SK-N-SH (cell line): ENCODE measurements at regions not wholly inside any gene's neighbourhood (a gene's known extent, or its start where the extent isn't known, plus 50 kb on each side); places are given as distances from the start of the nearest gene placed in this dataset.
A peak's percentile ranks its signal among the peaks of the same experiment; 100 is the strongest.

Experiments
- CTCF ChIA-PET: fragments of 300-600, 350-600 bp; formaldehyde crosslinking; extraction: SDS; loops from one replicate; lab custom pipeline; 2021; lab: Yijun Ruan, JAX
- POLR2A ChIA-PET: fragments of 350-600 bp; sonication (Branson Sonifier 250); formaldehyde crosslinking; extraction: SDS; loops from one replicate; lab custom pipeline; 2020; ENCODE audit warnings: antibody characterized with exemption, inconsistent platforms; lab: Yijun Ruan, JAX
- DNase-seq: peaks from one replicate; pipeline ENCODE4 v3.0.0; 2012
- H2AFZ ChIP-seq: fragments of 200-600 bp; sonication (generic); 2 replicates; pipeline ENCODE4 v1.8.1; 2016; ENCODE audit warnings: antibody characterized with exemption, mild to moderate bottlenecking, low read depth
- H3F3A ChIP-seq: fragments of 200-600 bp; sonication (generic); replicated peaks from 2 replicates; pipeline ENCODE3; 2016; ENCODE audit warnings: antibody characterized with exemption, mild to moderate bottlenecking; ENCODE audit not compliant: insufficient read depth
- H3K27ac ChIP-seq, 2 experiments: fragments of 200-500 bp in 1 of 2; fragments of 200-600 bp in 1 of 2; sonication (Bioruptor generic) in 1 of 2; sonication (generic), shearing (Covaris generic) in 1 of 2; 2 replicates each; pipeline versions ENCODE4 v1.5.1 to v1.6.1; 2014 to 2016; ENCODE audit warnings: low read depth in 2 of 2, inconsistent platforms in 1 of 2, low read length in 1 of 2, mild to moderate bottlenecking in 1 of 2, mixed read lengths in 1 of 2
- H3K27me3 ChIP-seq: fragments of 200-600 bp; sonication (generic), shearing (Covaris generic); 2 replicates; pipeline ENCODE4 v1.6.1; 2016; ENCODE audit warnings: mixed run types; ENCODE audit not compliant: insufficient read depth
- H3K36me3 ChIP-seq, 2 experiments: fragments of 200-500 bp in 1 of 2; fragments of 200-600 bp in 1 of 2; sonication (Bioruptor generic) in 1 of 2; sonication (generic) in 1 of 2; replicated peaks in 1 of 2; 2 replicates each; pipeline versions ENCODE3 to v1.5.1; 2014 to 2016; ENCODE audit warnings: low read length in 1 of 2, mild to moderate bottlenecking in 1 of 2; ENCODE audit not compliant: insufficient read depth in 2 of 2, control insufficient read depth in 1 of 2
- H3K4me1 ChIP-seq, 2 experiments: fragments of 200-500 bp in 1 of 2; fragments of 200-600 bp in 1 of 2; sonication (Bioruptor generic) in 1 of 2; sonication (generic), shearing (Covaris generic) in 1 of 2; 2 replicates each; pipeline versions ENCODE4 v1.5.1 to v1.6.1; 2014 to 2016; ENCODE audit warnings: low read depth in 1 of 2, low read length in 1 of 2, mixed run types in 1 of 2; ENCODE audit not compliant: insufficient read depth in 2 of 2, control insufficient read depth in 1 of 2
- H3K4me2 ChIP-seq: fragments of 200-600 bp; sonication (generic), shearing (Covaris generic); 2 replicates; pipeline ENCODE4 v1.6.1; 2017; ENCODE audit warnings: mixed run types
- H3K4me3 ChIP-seq, 2 experiments: fragments of 200-500 bp in 1 of 2; fragments of 200-600 bp in 1 of 2; sonication (Bioruptor generic) in 1 of 2; sonication (generic), shearing (Covaris generic) in 1 of 2; 2 replicates each; pipeline versions ENCODE4 v1.5.1 to v1.8.1; 2014 to 2016; ENCODE audit warnings: low read depth in 2 of 2, inconsistent platforms in 1 of 2, low read length in 1 of 2, mild to moderate bottlenecking in 1 of 2, mixed read lengths in 1 of 2, moderate library complexity in 1 of 2
- H3K79me2 ChIP-seq: fragments of 200-600 bp; sonication (generic); 2 replicates; pipeline ENCODE4 v1.8.1; 2017; ENCODE audit warnings: mild to moderate bottlenecking; ENCODE audit not compliant: insufficient read depth
- H3K9ac ChIP-seq: fragments of 200-600 bp; sonication (generic); 2 replicates; pipeline ENCODE4 v1.6.1; 2017; ENCODE audit warnings: mixed run types
- H3K9me2 ChIP-seq: fragments of 200-600 bp; sonication (generic); 2 replicates; pipeline ENCODE4 v1.6.1; 2017; ENCODE audit warnings: mixed run types
- H3K9me3 ChIP-seq: fragments of 200-600 bp; sonication (generic); 2 replicates; pipeline ENCODE4 v1.6.1; 2017; ENCODE audit warnings: mixed run types, mild to moderate bottlenecking, moderate library complexity
- H4K20me1 ChIP-seq: fragments of 200-600 bp; sonication (generic); 2 replicates; pipeline ENCODE4 v1.6.1; 2017; ENCODE audit warnings: mild to moderate bottlenecking, mixed run types; ENCODE audit not compliant: insufficient read depth
- CHD2 ChIP-seq: fragments of 150-350 bp; IDR thresholded peaks from 2 replicates; pipeline ENCODE4 v1.6.1; 2018; ENCODE audit warnings: low read length; ENCODE audit not compliant: partially characterized antibody
- EP300 ChIP-seq, 2 experiments: IDR thresholded peaks; 2 replicates each; pipeline versions ENCODE4 v1.4.0 to v1.6.1; 2012; ENCODE audit warnings: borderline replicate concordance in 1 of 2, low read depth in 1 of 2, low read length in 1 of 2
- EZH2phosphoT487 ChIP-seq: fragments of 200-600 bp; sonication (generic); IDR thresholded peaks from 2 replicates; pipeline ENCODE4 v1.6.1; 2017; ENCODE audit warnings: low read depth, mixed run types, mild to moderate bottlenecking, antibody characterized with exemption, moderate library complexity, borderline replicate concordance
- FOSL2 ChIP-seq: IDR thresholded peaks from 2 replicates; pipeline ENCODE4 v1.4.0; 2012; ENCODE audit warnings: low read depth, mild to moderate bottlenecking, moderate library complexity, borderline replicate concordance
- FOXM1 ChIP-seq: IDR thresholded peaks from 2 replicates; pipeline ENCODE4 v1.4.0; 2012; ENCODE audit warnings: low read depth, mild to moderate bottlenecking
- GABPA ChIP-seq: IDR thresholded peaks from 2 replicates; pipeline ENCODE4 v1.4.0; 2012; ENCODE audit warnings: low read depth, mild to moderate bottlenecking
- MXI1 ChIP-seq: IDR thresholded peaks from 2 replicates; pipeline ENCODE4 v1.6.1; 2012; ENCODE audit warnings: mild to moderate bottlenecking, low read depth, low read length, improper control_type of control experiment
- POLR2AphosphoS5 ChIP-seq: IDR thresholded peaks from 2 replicates; pipeline ENCODE4 v1.6.1; 2012; ENCODE audit warnings: low read depth, low read length
- RAD21 ChIP-seq: IDR thresholded peaks from 2 replicates; pipeline ENCODE4 v1.6.1; 2012; ENCODE audit warnings: mild to moderate bottlenecking, low read length
- RCOR1 ChIP-seq: fragments of 150-350 bp; IDR thresholded peaks from 2 replicates; pipeline ENCODE4 v1.6.1; 2017; ENCODE audit warnings: antibody characterized with exemption, low read length
- RXRA ChIP-seq: IDR thresholded peaks from 2 replicates; pipeline ENCODE4 v1.4.0; 2012; ENCODE audit warnings: low read depth, mild to moderate bottlenecking, borderline replicate concordance
- SMC3 ChIP-seq: IDR thresholded peaks from 2 replicates; pipeline ENCODE4 v1.6.1; 2012; ENCODE audit warnings: low read depth, low read length, improper control_type of control experiment
- TCF12 ChIP-seq: IDR thresholded peaks from 2 replicates; pipeline ENCODE4 v1.4.0; 2012
- USF2 ChIP-seq: fragments of 150-350 bp; IDR thresholded peaks from 2 replicates; pipeline ENCODE4 v1.6.1; 2017; ENCODE audit warnings: antibody characterized with exemption, low read length, low read depth, borderline replicate concordance
- YY1 ChIP-seq: IDR thresholded peaks from 2 replicates; pipeline ENCODE4 v1.4.0; 2012; ENCODE audit warnings: low read depth, mild to moderate bottlenecking
- WGBS: methylation state at CpG from one replicate; pipeline ENCODE4 v1.1.6; 2017; ENCODE audit warnings: low lambda C conversion rate; 5-methylcytosine and 5-hydroxymethylcytosine counted together
- TF ChIP-seq, protein P1 (sequence below): IDR thresholded peaks from 2 replicates; pipeline ENCODE4 v1.4.0; 2012; ENCODE audit warnings: low read depth
- TF ChIP-seq, protein P2 (sequence below): IDR thresholded peaks from 2 replicates; pipeline ENCODE4 v1.4.0; 2012; ENCODE audit warnings: low read depth, borderline replicate concordance

DNA sequence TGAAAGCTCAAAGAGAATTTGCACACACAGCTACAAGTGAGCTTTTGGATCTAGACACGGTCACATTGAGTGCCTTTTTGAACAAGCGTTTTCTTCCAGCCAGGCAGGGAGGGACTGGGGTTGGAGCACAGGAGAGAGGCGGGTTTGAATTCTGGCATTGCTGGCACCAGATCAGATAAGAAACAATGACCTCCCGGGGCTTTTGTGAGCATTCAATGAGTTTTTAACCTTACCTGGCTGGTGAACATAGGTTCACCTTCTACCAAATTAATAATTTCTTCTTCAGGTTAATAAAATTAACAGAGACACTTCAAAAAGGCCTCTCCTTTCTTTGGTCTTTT is 312.9 kb upstream of the MSX2 start:
- Histone ChIP-seq H3K4me2 (peak overlapping the region; percentile 42), H3K4me3 (no peak overlapping the region), H2AFZ (no peak overlapping the region), H3K27ac (peak overlapping the region; percentile 80 to 85), H3K9ac (peak overlapping the region; percentile 17; the same call in 1 of the 2 replicates), H3K9me3 (no peaks in the 10 kb centered on the region), H3F3A (peaks cover 36% of the 10 kb centered on the region), H3K79me2 (no peaks in the 10 kb centered on the region), H3K9me2 (no peaks in the 10 kb centered on the region), H3K4me1 (peaks cover 17 to 21% of the 10 kb centered on the region in 2 experiments), H3K36me3 (no peaks in the 10 kb centered on the region), H4K20me1 (no peaks in the 10 kb centered on the region), H3K27me3 (no peaks in the 10 kb centered on the region)
- POLR2A ChIA-PET = interaction anchor here (1.0 kb wide), 1 partner anchor 82 kb away, joined by 3 read pairs; no protein-coding TSS in a partner anchor
- WGBS = 55% methylated on average over 4 of the region's 4 CpGs
- DNase-seq = no peak
- CTCF ChIA-PET = interaction anchor here (0.5 to 2.8 kb wide), 11 partner anchors 8 to 383 kb away, joined by 3 to 28 read pairs (median 4); no protein-coding TSS in a partner anchor
- TF ChIP-seq SMC3 = no peak
- TF ChIP-seq RAD21 = no peak
- no peak for TF ChIP-seq FOXM1
- no peak for TF ChIP-seq USF2
- no peak for TF ChIP-seq EZH2phosphoT487
- TF ChIP-seq CHD2 = no peak
- no peak for TF ChIP-seq FOSL2
- TF ChIP-seq, protein P1, sequence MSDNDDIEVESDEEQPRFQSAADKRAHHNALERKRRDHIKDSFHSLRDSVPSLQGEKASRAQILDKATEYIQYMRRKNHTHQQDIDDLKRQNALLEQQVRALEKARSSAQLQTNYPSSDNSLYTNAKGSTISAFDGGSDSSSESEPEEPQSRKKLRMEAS = no peak
- TF ChIP-seq YY1 = no peak
- no peak for TF ChIP-seq MXI1

- H3K9me2 ChIP-seq = no peaks in the 10 kb centered on the region
- H3K9ac ChIP-seq = no peak overlapping the region
- no peaks in the 10 kb centered on the region for H3K9me3 ChIP-seq
- CTCF ChIA-PET = interaction anchor here (0.8 to 2.7 kb wide), 5 partner anchors 7 to 83 kb away, joined by 3 to 28 read pairs (median 3); no protein-coding TSS in a partner anchor
- no peaks in the 10 kb centered on the region for H3K27me3 ChIP-seq
- TF ChIP-seq, protein P2, sequence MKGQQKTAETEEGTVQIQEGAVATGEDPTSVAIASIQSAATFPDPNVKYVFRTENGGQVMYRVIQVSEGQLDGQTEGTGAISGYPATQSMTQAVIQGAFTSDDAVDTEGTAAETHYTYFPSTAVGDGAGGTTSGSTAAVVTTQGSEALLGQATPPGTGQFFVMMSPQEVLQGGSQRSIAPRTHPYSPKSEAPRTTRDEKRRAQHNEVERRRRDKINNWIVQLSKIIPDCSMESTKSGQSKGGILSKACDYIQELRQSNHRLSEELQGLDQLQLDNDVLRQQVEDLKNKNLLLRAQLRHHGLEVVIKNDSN = no peak
- TF ChIP-seq TCF12 (no peak), MXI1 (no peak), RCOR1 (no peak), GABPA (no peak), RXRA (no peak), POLR2AphosphoS5 (no peak), EP300 (IDR thresholded peaks at IDR 0.05; ENCODE audit: borderline replicate concordance in 1 of 2, low read depth in 1 of 2, low read length in 1 of 2) (no peak), CHD2 (no peak)
- TF ChIP-seq, protein P1 = no peak
- peak overlapping the region in 1 of 2 experiments; percentile 65; a peak in 2 of 4 replicates for H3K27ac ChIP-seq
- no peak overlapping the region for H2AFZ ChIP-seq
- H4K20me1 ChIP-seq = no peaks in the 10 kb centered on the region
- no peak overlapping the region for H3K4me2 ChIP-seq
- H3K79me2 ChIP-seq = no peaks in the 10 kb centered on the region
- POLR2A ChIA-PET = no interaction called here
- peaks cover 36% of the 10 kb centered on the region for H3F3A ChIP-seq
- H3K36me3 ChIP-seq = no peaks in the 10 kb centered on the region
- no peak overlapping the region for H3K4me3 ChIP-seq
- 81% methylated on average over 1 of the region's 1 CpG for WGBS
- H3K4me1 ChIP-seq = peaks cover 17 to 21% of the 10 kb centered on the region in 2 experiments
- no peak for DNase-seq
These were observed 312.0 kb upstream of the MSX2 start for GRCh38 chr5:174412374-174412773.
